HEK293T (cell line): ENCODE measurements at regions not wholly inside any gene's neighbourhood (a gene's known extent, or its start where the extent isn't known, plus 50 kb on each side); places are given as distances from the start of the nearest gene placed in this dataset.
"Not testable (repeated sequence)": the region's sequence is repeated elsewhere in the genome, so short reads cannot be mapped to it uniquely, and the experiment has no call there.

Experiments
- BHLHE40 ChIP-seq: fragments of 450-650 bp; IDR thresholded peaks from 2 replicates; pipeline ENCODE4 v1.6.1; 2016; ENCODE audit warnings: mild to moderate bottlenecking, moderate library complexity, borderline replicate concordance
- ELF4 ChIP-seq: fragments of 450-650 bp; IDR thresholded peaks from 2 replicates; pipeline ENCODE4 v1.6.1; 2017; ENCODE audit warnings: antibody characterized with exemption
- FOXK2 ChIP-seq: fragments of 450-650 bp; IDR thresholded peaks from 2 replicates; pipeline ENCODE4 v1.6.1; 2016; ENCODE audit warnings: mild to moderate bottlenecking
- PKNOX1 ChIP-seq: fragments of 450-650 bp; IDR thresholded peaks from 2 replicates; pipeline ENCODE4 v1.6.1; 2016
- SUZ12 ChIP-seq: fragments of 450-650 bp; IDR thresholded peaks from 2 replicates; pipeline ENCODE4 v1.6.1; 2016; ENCODE audit warnings: mild to moderate bottlenecking
- TARDBP ChIP-seq: fragments of 450-650 bp; IDR thresholded peaks from 2 replicates; pipeline ENCODE4 v1.6.1; 2016

- not testable (repeated sequence) for TF ChIP-seq FOXK2, BHLHE40, ELF4, SUZ12, PKNOX1, TARDBP
These were observed 78.6 kb upstream of the LRPAP1 start for GRCh38 chr4:3610851-3611250.
